ENCODE measurements at regions not wholly inside any gene's neighbourhood (a gene's known extent, or its start where the extent isn't known, plus 50 kb on each side); places are given as distances from the start of the nearest gene placed in this dataset.

- TF ChIP-seq CTCF (IDR thresholded peaks at IDR 0.05) = no peak
These were observed 126.9 kb upstream of the ADCY1 start for GRCh38 chr7:45447296-45447695.

GRCh38 chr7:45450571-45451204 is 123.5 kb upstream of the ADCY1 start:
- no peak for TF ChIP-seq CTCF (IDR thresholded peaks at IDR 0.05)

GRCh38 chr7:45451342-45452035 is 122.7 kb upstream of the ADCY1 start:
- no peak for TF ChIP-seq CTCF (IDR thresholded peaks at IDR 0.05)

- no peak for TF ChIP-seq CTCF (IDR thresholded peaks at IDR 0.05)
These were observed 119.4 kb upstream of the ADCY1 start for GRCh38 chr7:45454771-45455170.

- no peak for TF ChIP-seq CTCF (IDR thresholded peaks at IDR 0.05)
These were observed 118.5 kb upstream of the ADCY1 start for GRCh38 chr7:45455662-45456061.

- no peak for TF ChIP-seq CTCF (IDR thresholded peaks at IDR 0.05)
These were observed 118.1 kb upstream of the ADCY1 start for GRCh38 chr7:45456105-45456504.

GRCh38 chr7:45456747-45457524 is 117.2 kb upstream of the ADCY1 start:
- TF ChIP-seq CTCF (IDR thresholded peaks at IDR 0.05) = no peak

Data from LNCAP (cell line).